HFFc6 (cell line): ENCODE measurements at regions not wholly inside any gene's neighbourhood (a gene's known extent, or its start where the extent isn't known, plus 50 kb on each side); places are given as distances from the start of the nearest gene placed in this dataset.

Experiments used
- DNase-seq: peaks from one replicate; pipeline ENCODE4 v3.0.0-alpha.2; 2018
- H3K27ac Mint-ChIP-seq: 2 replicates; pipeline ENCODE4 v1.8.0; 2020; ENCODE audit warnings: mild to moderate bottlenecking, mixed read lengths
- H3K27me3 Mint-ChIP-seq: 2 replicates; pipeline ENCODE4 v1.8.0; 2021; ENCODE audit warnings: mild to moderate bottlenecking, moderate library complexity, mixed read lengths; ENCODE audit not compliant: insufficient read depth
- H3K36me3 Mint-ChIP-seq: 2 replicates; pipeline ENCODE4 v1.8.0; 2021; ENCODE audit warnings: low read depth, mixed read lengths
- H3K4me1 Mint-ChIP-seq: 2 replicates; pipeline ENCODE4 v1.8.0; 2020; ENCODE audit warnings: low read depth, mixed read lengths
- H3K4me3 Mint-ChIP-seq: 2 replicates; pipeline ENCODE4 v1.8.0; 2020; ENCODE audit warnings: mild to moderate bottlenecking, moderate library complexity, mixed read lengths
- H3K9me3 Mint-ChIP-seq: 2 replicates; pipeline ENCODE4 v1.8.0; 2020; ENCODE audit warnings: mild to moderate bottlenecking, mixed read lengths
- CTCF ChIP-seq: fragments of 200-600 bp; sonication (generic); IDR thresholded peaks from 2 replicates; pipeline ENCODE4 v1.5.0; 2021; ENCODE audit warnings: antibody characterized with exemption, mild to moderate bottlenecking

GRCh38 chr2:64910972-64911433, 78.2 kb upstream of the SLC1A4 start:
- H3K27ac Mint-ChIP-seq = no peak overlapping the region
- TF ChIP-seq CTCF = no peak
- peaks cover 36% of the 10 kb centered on the region for H3K27me3 Mint-ChIP-seq
- H3K9me3 Mint-ChIP-seq = no peaks in the 10 kb centered on the region
- no peak overlapping the region for H3K4me3 Mint-ChIP-seq
- H3K4me1 Mint-ChIP-seq = no peaks in the 10 kb centered on the region
- DNase-seq = no peak
- H3K36me3 Mint-ChIP-seq = no peaks in the 10 kb centered on the region

- Mint-ChIP-seq H3K4me3 (no peak overlapping the region), H3K4me1 (0 out of 2 replicates have a peak, but pooled peaks cover 9% of the 10 kb centered on the region), H3K9me3 (no peaks in the 10 kb centered on the region), H3K36me3 (no peaks in the 10 kb centered on the region), H3K27ac (no peak overlapping the region), H3K27me3 (peaks cover 27% of the 10 kb centered on the region)
- peak; percentile 27; the same call in 1 of the 2 replicates for TF ChIP-seq CTCF
- DNase-seq = no peak
Measured at GRCh38 chr2:64913357-64913869, 75.8 kb upstream of the SLC1A4 start.

GRCh38 chr2:64914247-64914646, 75.0 kb upstream of the SLC1A4 start:
- H3K9me3 Mint-ChIP-seq = no peaks in the 10 kb centered on the region
- no peak overlapping the region for H3K27ac Mint-ChIP-seq
- no peak overlapping the region for H3K4me3 Mint-ChIP-seq
- no peaks in the 10 kb centered on the region for H3K36me3 Mint-ChIP-seq
- H3K4me1 Mint-ChIP-seq = 0 out of 2 replicates have a peak, but pooled peaks cover 9% of the 10 kb centered on the region
- DNase-seq = no peak
- peaks cover 24% of the 10 kb centered on the region for H3K27me3 Mint-ChIP-seq
- TF ChIP-seq CTCF = no peak

GRCh38 chr2:64914735-64915509, 74.3 kb upstream of the SLC1A4 start:
- H3K27me3 Mint-ChIP-seq = peaks cover 21% of the 10 kb centered on the region

GRCh38 chr2:64915510-64915900, 73.7 kb upstream of the SLC1A4 start:
- no peak for TF ChIP-seq CTCF
- no peak overlapping the region for H3K27ac Mint-ChIP-seq
- peaks cover 19% of the 10 kb centered on the region for H3K27me3 Mint-ChIP-seq
- 0 out of 2 replicates have a peak, but pooled peaks cover 9% of the 10 kb centered on the region for H3K4me1 Mint-ChIP-seq
- no peak for DNase-seq
- no peak overlapping the region for H3K4me3 Mint-ChIP-seq
- H3K9me3 Mint-ChIP-seq = no peaks in the 10 kb centered on the region
- H3K36me3 Mint-ChIP-seq = no peaks in the 10 kb centered on the region

More at GRCh38 chr2:64914735-64915509, 74.3 kb upstream of the SLC1A4 start:
- no peaks in the 10 kb centered on the region for H3K9me3 Mint-ChIP-seq
- H3K36me3 Mint-ChIP-seq = no peaks in the 10 kb centered on the region
- H3K4me1 Mint-ChIP-seq = 0 out of 2 replicates have a peak, but pooled peaks cover 9% of the 10 kb centered on the region
- no peak overlapping the region for H3K4me3 Mint-ChIP-seq
- TF ChIP-seq CTCF = no peak
- no peak overlapping the region for H3K27ac Mint-ChIP-seq
- DNase-seq = no peak
